Ishikawa (cell line): ENCODE measurements at regions not wholly inside any gene's neighbourhood (a gene's known extent, or its start where the extent isn't known, plus 50 kb on each side); places are given as distances from the start of the nearest gene placed in this dataset.

Source experiments
- CREB1 ChIP-seq: IDR thresholded peaks from 2 replicates; pipeline ENCODE4 v1.6.1; 2012; ENCODE audit warnings: low read depth
- EGR1 ChIP-seq: IDR thresholded peaks from 2 replicates; pipeline ENCODE4 v1.6.1; 2012
- FOXM1 ChIP-seq: IDR thresholded peaks from 2 replicates; pipeline ENCODE4 v1.6.1; 2012; ENCODE audit warnings: low read depth, borderline replicate concordance
- MAX ChIP-seq: IDR thresholded peaks from 2 replicates; pipeline ENCODE4 v1.6.1; 2012
- NFIC ChIP-seq: IDR thresholded peaks from 2 replicates; pipeline ENCODE4 v1.6.1; 2012
- REST ChIP-seq: IDR thresholded peaks from 2 replicates; pipeline ENCODE4 v1.6.1; 2012; ENCODE audit warnings: low read depth, mild to moderate bottlenecking
- TAF1 ChIP-seq: IDR thresholded peaks from 2 replicates; pipeline ENCODE4 v1.6.1; 2012; ENCODE audit warnings: low read depth, mild to moderate bottlenecking
- TCF12 ChIP-seq: IDR thresholded peaks from 2 replicates; pipeline ENCODE4 v1.6.1; 2012; ENCODE audit warnings: low read depth
- YY1 ChIP-seq: IDR thresholded peaks from 2 replicates; pipeline ENCODE4 v1.6.1; 2012; ENCODE audit warnings: low read depth
- ZBTB7A ChIP-seq: IDR thresholded peaks from 2 replicates; pipeline ENCODE4 v1.6.1; 2012; ENCODE audit warnings: low read depth

GRCh38 chr2:18299423-18300212 is 260.8 kb downstream of the RDH14 start:
- TF ChIP-seq ZBTB7A = no peak
- TF ChIP-seq REST = no peak
- no peak for TF ChIP-seq TAF1
- TF ChIP-seq YY1 = no peak
- TF ChIP-seq FOXM1 = no peak
- TF ChIP-seq MAX = no peak
- TF ChIP-seq CREB1 = no peak
- TF ChIP-seq NFIC = no peak
- TF ChIP-seq EGR1 = no peak
- TF ChIP-seq TCF12 = no peak
